ENCODE measurements at regions not wholly inside any gene's neighbourhood (a gene's known extent, or its start where the extent isn't known, plus 50 kb on each side); places are given as distances from the start of the nearest gene placed in this dataset.

DNA sequence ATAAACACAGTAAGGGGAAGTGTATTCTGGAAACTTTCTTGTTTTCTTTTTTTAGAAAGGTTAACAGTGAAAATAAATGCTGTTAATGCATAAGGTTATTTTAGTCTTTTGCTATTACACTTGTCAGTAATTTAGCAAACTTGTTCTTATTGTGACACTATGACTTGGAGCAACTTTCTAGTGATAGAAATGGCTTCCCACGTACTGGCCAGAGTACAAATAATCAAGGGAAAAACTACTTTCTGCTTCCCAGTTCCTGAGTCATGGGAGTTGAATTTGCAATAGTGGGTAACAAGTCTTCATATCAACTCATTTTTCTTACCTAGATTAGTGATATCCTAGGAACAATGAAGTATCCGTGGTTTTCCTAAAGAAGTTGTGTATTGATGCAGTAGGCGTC lies 1072.3 kb downstream of the FLRT2 start:
- H3K4me1 ChIP-seq (ENCODE audit: control insufficient read depth, insufficient read depth, low read length), result no peaks in the 10 kb centered on the region
- Mint-ChIP-seq H3K4me3 (no peak overlapping the region), H3K27ac (no peak overlapping the region), H3K9me3 (peaks cover 2 to 6% of the 10 kb centered on the region in 2 donors), H3K27me3 (ENCODE audit: low read depth in 2 of 2) (no peaks in the 10 kb centered on the region), H3K36me3 (no peaks in the 10 kb centered on the region), H3K4me1 (peaks cover 5 to 10% of the 10 kb centered on the region in 2 donors)
- ATAC-seq, result no peak
- no peaks in the 10 kb centered on the region for H3K27me3 ChIP-seq (ENCODE audit: control insufficient read depth, insufficient read depth, low read length)
- TF ChIP-seq, protein P1, sequence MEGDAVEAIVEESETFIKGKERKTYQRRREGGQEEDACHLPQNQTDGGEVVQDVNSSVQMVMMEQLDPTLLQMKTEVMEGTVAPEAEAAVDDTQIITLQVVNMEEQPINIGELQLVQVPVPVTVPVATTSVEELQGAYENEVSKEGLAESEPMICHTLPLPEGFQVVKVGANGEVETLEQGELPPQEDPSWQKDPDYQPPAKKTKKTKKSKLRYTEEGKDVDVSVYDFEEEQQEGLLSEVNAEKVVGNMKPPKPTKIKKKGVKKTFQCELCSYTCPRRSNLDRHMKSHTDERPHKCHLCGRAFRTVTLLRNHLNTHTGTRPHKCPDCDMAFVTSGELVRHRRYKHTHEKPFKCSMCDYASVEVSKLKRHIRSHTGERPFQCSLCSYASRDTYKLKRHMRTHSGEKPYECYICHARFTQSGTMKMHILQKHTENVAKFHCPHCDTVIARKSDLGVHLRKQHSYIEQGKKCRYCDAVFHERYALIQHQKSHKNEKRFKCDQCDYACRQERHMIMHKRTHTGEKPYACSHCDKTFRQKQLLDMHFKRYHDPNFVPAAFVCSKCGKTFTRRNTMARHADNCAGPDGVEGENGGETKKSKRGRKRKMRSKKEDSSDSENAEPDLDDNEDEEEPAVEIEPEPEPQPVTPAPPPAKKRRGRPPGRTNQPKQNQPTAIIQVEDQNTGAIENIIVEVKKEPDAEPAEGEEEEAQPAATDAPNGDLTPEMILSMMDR (IDR thresholded peaks at IDR 0.05), result no peak
- no peak overlapping the region for H3K27ac ChIP-seq (ENCODE audit: low read length)
- 55% methylated on average over 1 of the region's 3 CpGs for WGBS (ENCODE audit: insufficient coverage)
- intact Hi-C loops (cut with micrococcal nuclease), result no loop called here
- DNase-seq, result no peak
- no peaks in the 10 kb centered on the region for H3K36me3 ChIP-seq (ENCODE audit: control insufficient read depth, insufficient read depth, low read length)
- no peak overlapping the region for H3K4me3 ChIP-seq (ENCODE audit: low read length)
- H3K9me3 ChIP-seq (ENCODE audit: control insufficient read depth, insufficient read depth, low read length), result no peaks in the 10 kb centered on the region

DNA sequence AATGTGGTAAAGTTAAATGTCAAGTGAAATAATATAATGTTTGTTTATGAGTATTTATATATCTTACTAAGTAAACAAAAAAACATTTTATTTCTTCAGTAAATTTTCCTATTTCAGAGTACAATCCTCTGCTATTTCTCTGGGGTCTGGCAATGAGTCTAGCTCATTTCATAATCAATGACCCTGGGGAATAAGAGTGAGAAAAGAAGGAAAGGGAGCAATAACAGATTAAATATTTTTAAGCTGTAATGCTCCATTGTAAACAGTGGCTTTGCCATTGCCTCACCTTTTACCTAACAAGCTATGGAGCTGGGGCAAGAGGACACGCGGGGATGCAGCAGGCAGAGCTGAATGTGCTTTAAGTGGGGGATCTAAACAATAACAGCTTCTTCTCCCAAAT lies 1071.9 kb downstream of the FLRT2 start:
- intact Hi-C loops (cut with micrococcal nuclease), result no loop called here
- no peak overlapping the region for H3K4me3 Mint-ChIP-seq
- H3K9me3 Mint-ChIP-seq, result peaks cover 2 to 6% of the 10 kb centered on the region in 2 donors
- no peak for ATAC-seq
- no peaks in the 10 kb centered on the region for H3K36me3 Mint-ChIP-seq
- H3K4me3 ChIP-seq (ENCODE audit: low read length), result no peak overlapping the region
- no peaks in the 10 kb centered on the region for H3K27me3 Mint-ChIP-seq (ENCODE audit: low read depth in 2 of 2)
- DNase-seq, result no peak
- no peaks in the 10 kb centered on the region for H3K9me3 ChIP-seq (ENCODE audit: control insufficient read depth, insufficient read depth, low read length)
- H3K4me1 ChIP-seq (ENCODE audit: control insufficient read depth, insufficient read depth, low read length), result no peaks in the 10 kb centered on the region
- no peak overlapping the region for H3K27ac ChIP-seq (ENCODE audit: low read length)
- H3K27ac Mint-ChIP-seq, result no peak overlapping the region
- peaks cover 5 to 10% of the 10 kb centered on the region in 2 donors for H3K4me1 Mint-ChIP-seq
- no peaks in the 10 kb centered on the region for H3K27me3 ChIP-seq (ENCODE audit: control insufficient read depth, insufficient read depth, low read length)
- TF ChIP-seq, protein P1 (IDR thresholded peaks at IDR 0.05), result no peak
- 92% methylated on average over 2 of the region's 2 CpGs for WGBS (ENCODE audit: insufficient coverage)
- no peaks in the 10 kb centered on the region for H3K36me3 ChIP-seq (ENCODE audit: control insufficient read depth, insufficient read depth, low read length)

GRCh38 chr14:86597279-86597678 lies 1067.3 kb downstream of the FLRT2 start:
- Histone ChIP-seq H3K4me1 (ENCODE audit: control insufficient read depth, insufficient read depth, low read length) (no peaks in the 10 kb centered on the region), H3K27ac (ENCODE audit: low read length) (no peak overlapping the region), H3K4me3 (ENCODE audit: low read length) (no peak overlapping the region), H3K36me3 (ENCODE audit: control insufficient read depth, insufficient read depth, low read length) (no peaks in the 10 kb centered on the region), H3K27me3 (ENCODE audit: control insufficient read depth, insufficient read depth, low read length) (no peaks in the 10 kb centered on the region), H3K9me3 (ENCODE audit: control insufficient read depth, insufficient read depth, low read length) (no peaks in the 10 kb centered on the region)
- no peaks in the 10 kb centered on the region for H3K9me3 Mint-ChIP-seq
- ATAC-seq, result no peak
- no peak for DNase-seq
- no peaks in the 10 kb centered on the region for H3K36me3 Mint-ChIP-seq
- intact Hi-C loops (cut with micrococcal nuclease), result no loop called here
- H3K27ac Mint-ChIP-seq, result no peak overlapping the region
- 89% methylated on average over 4 of the region's 4 CpGs for WGBS (ENCODE audit: insufficient coverage)
- TF ChIP-seq, protein P1 (IDR thresholded peaks at IDR 0.05), result no peak
- no peaks in the 10 kb centered on the region for H3K27me3 Mint-ChIP-seq (ENCODE audit: low read depth in 2 of 2)
- no peaks in the 10 kb centered on the region for H3K4me1 Mint-ChIP-seq
- H3K4me3 Mint-ChIP-seq, result no peak overlapping the region

GRCh38 chr14:86596024-86596423 lies 1066.1 kb downstream of the FLRT2 start:
- H3K36me3 Mint-ChIP-seq, result no peaks in the 10 kb centered on the region
- TF ChIP-seq, protein P1 (IDR thresholded peaks at IDR 0.05), result no peak
- WGBS (ENCODE audit: insufficient coverage), result 66% methylated on average over 5 of the region's 5 CpGs
- no peak overlapping the region for H3K4me3 Mint-ChIP-seq
- no peaks in the 10 kb centered on the region for H3K27me3 Mint-ChIP-seq (ENCODE audit: low read depth in 2 of 2)
- H3K4me1 Mint-ChIP-seq, result no peaks in the 10 kb centered on the region
- no peak overlapping the region for H3K27ac Mint-ChIP-seq
- H3K36me3 ChIP-seq (ENCODE audit: control insufficient read depth, insufficient read depth, low read length), result no peaks in the 10 kb centered on the region
- intact Hi-C loops (cut with micrococcal nuclease), result no loop called here
- no peaks in the 10 kb centered on the region for H3K4me1 ChIP-seq (ENCODE audit: control insufficient read depth, insufficient read depth, low read length)
- H3K9me3 Mint-ChIP-seq, result no peaks in the 10 kb centered on the region
- ATAC-seq, result no peak
- no peak overlapping the region for H3K4me3 ChIP-seq (ENCODE audit: low read length)
- H3K27ac ChIP-seq (ENCODE audit: low read length), result no peak overlapping the region
- no peaks in the 10 kb centered on the region for H3K9me3 ChIP-seq (ENCODE audit: control insufficient read depth, insufficient read depth, low read length)
- DNase-seq, result no peak
- H3K27me3 ChIP-seq (ENCODE audit: control insufficient read depth, insufficient read depth, low read length), result no peaks in the 10 kb centered on the region
